ENCODE measurements at regions not wholly inside any gene's neighbourhood (a gene's known extent, or its start where the extent isn't known, plus 50 kb on each side); places are given as distances from the start of the nearest gene placed in this dataset.

DNA sequence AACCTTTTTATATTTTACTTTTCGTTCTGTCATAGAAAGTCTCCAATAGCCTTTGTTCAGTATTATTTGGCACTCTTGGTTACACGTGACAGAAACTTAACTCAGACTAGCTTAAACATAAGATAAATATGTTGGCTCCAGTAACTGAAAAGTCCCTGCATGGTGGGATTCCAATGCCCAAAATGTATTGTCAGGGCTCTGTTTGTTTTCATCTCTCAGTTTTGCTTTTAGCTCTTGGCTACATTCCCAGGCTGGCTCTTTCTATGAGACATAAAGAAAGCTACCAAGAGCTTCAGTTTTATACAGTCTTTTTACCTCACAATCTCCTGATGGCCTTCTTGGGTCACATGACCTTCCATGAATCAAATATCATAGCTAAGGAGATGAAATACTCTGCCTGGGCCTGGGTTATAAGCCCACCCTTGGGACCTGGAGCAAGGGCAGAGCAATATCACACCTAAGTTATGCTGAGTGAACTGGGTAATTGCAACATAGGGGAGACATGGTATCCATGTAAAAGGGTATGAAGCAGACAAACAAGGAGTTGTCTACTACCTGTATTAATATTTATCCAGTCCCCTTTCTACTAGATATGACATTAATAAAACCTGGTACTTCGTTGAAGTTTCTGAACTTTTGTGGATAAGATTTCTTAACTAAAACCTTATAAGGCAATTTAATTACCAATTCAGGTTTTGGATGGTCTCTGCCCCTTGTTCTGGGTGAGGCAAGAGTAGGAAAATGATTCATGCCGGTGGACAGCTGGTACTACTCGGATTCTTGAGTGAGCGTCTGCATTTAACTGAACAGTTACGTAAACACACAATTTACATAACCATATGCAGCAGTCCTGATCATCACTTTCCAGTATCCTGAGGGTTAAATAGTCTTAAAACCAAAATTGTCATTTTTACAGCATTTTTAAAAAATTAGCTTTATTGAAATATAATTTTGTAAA, 442.3 kb downstream of the GPATCH2 start:
- TF ChIP-seq POLR2AphosphoS5 (IDR thresholded peaks at IDR 0.05) (no peak), CTCF (IDR thresholded peaks at IDR 0.05) (no peak)
